PC-3 (cell line): ENCODE measurements at regions not wholly inside any gene's neighbourhood (a gene's known extent, or its start where the extent isn't known, plus 50 kb on each side); places are given as distances from the start of the nearest gene placed in this dataset.

ENCODE experiments used
- ATAC-seq: fragments of 200-7000 bp; cut with Tn5 transposase; 2 replicates; pipeline ENCODE4 v1.9.1; 2020; ENCODE audit warnings: mild to moderate bottlenecking, moderate library complexity
- BruUV-seq: library from RNA; stranded (reverse); fragments of 400-500 nt; replicated peaks from 2 replicates; lab custom pipeline; 2021; lab: Mats Ljungman, UMichigan
- CTCF ChIA-PET: fragments of 300-600 bp; sonication (Branson Sonifier 250); formaldehyde crosslinking; loops from one replicate; lab custom pipeline; 2022; ENCODE audit warnings: antibody characterized with exemption; lab: Charles Lee
- POLR2A ChIA-PET: fragments of 300-600 bp; sonication (Branson Sonifier 250); formaldehyde crosslinking; loops from one replicate; lab custom pipeline; 2022; ENCODE audit warnings: antibody characterized with exemption; ENCODE audit not compliant: unreplicated experiment; lab: Charles Lee
- DNase-seq: peaks from one replicate; pipeline ENCODE4 v3.0.0-alpha.2; 2015
- H2AFZ ChIP-seq: fragments of 300-600 bp; sonication (generic); 2 replicates; pipeline ENCODE4 v1.6.0; 2016; ENCODE audit warnings: antibody characterized with exemption, low read length
- H3F3A ChIP-seq: fragments of 300-600 bp; sonication (generic); one replicate; pipeline ENCODE4 v1.6.0; 2017; ENCODE audit warnings: antibody characterized with exemption, low read length, control low read depth, mild to moderate bottlenecking; ENCODE audit not compliant: unreplicated experiment
- H3K27ac ChIP-seq: fragments of 300-600 bp; sonication (generic); 2 replicates; pipeline ENCODE4 v1.5.1; 2016; ENCODE audit warnings: mild to moderate bottlenecking, low read length
- H3K27me3 ChIP-seq: fragments of 300-600 bp; sonication (generic); 2 replicates; pipeline ENCODE4 v1.6.1; 2016; ENCODE audit warnings: low read length, mixed read lengths
- H3K36me3 ChIP-seq: fragments of 300-600 bp; sonication (generic); 2 replicates; pipeline ENCODE4 v1.6.1; 2016; ENCODE audit warnings: low read depth, mixed run types, low read length, mixed read lengths
- H3K4me1 ChIP-seq: fragments of 300-600 bp; sonication (generic); 2 replicates; pipeline ENCODE4 v1.5.1; 2016; ENCODE audit warnings: low read length; ENCODE audit not compliant: insufficient read depth
- H3K4me2 ChIP-seq: fragments of 300-600 bp; sonication (generic); 2 replicates; pipeline ENCODE4 v1.6.0; 2016; ENCODE audit warnings: low read length
- H3K4me3 ChIP-seq: fragments of 300-600 bp; sonication (generic); 2 replicates; pipeline ENCODE4 v1.5.1; 2016; ENCODE audit warnings: mild to moderate bottlenecking, low read length, mixed read lengths
- H3K79me2 ChIP-seq: fragments of 300-600 bp; sonication (generic); 2 replicates; pipeline ENCODE4 v1.6.1; 2017; ENCODE audit warnings: low read length, mixed read lengths
- H3K9ac ChIP-seq: fragments of 300-600 bp; sonication (generic); 2 replicates; pipeline ENCODE4 v1.6.0; 2016; ENCODE audit warnings: mild to moderate bottlenecking, low read length
- H3K9me2 ChIP-seq: fragments of 300-600 bp; sonication (generic); replicated peaks from 2 replicates; pipeline ENCODE4 v1.6.1; 2016; ENCODE audit warnings: mixed run types, low read length, mixed read lengths
- H3K9me3 ChIP-seq: fragments of 300-600 bp; sonication (generic); 2 replicates; pipeline ENCODE4 v1.6.1; 2016; ENCODE audit warnings: low read length, mixed read lengths
- H4K20me1 ChIP-seq: fragments of 300-600 bp; sonication (generic); 2 replicates; pipeline ENCODE4 v1.6.1; 2016; ENCODE audit warnings: low read length, mixed read lengths
- CTCF ChIP-seq: fragments of 300-600 bp; sonication (generic); conservative IDR thresholded peaks from 2 replicates; pipeline ENCODE4 v1.5.1; 2017; ENCODE audit warnings: antibody characterized with exemption, low read depth, mild to moderate bottlenecking, low read length
- EZH2 ChIP-seq: fragments of 300-600 bp; sonication (generic); IDR thresholded peaks from one replicate; pipeline ENCODE4 v1.6.1; 2017; ENCODE audit warnings: antibody characterized with exemption, mild to moderate bottlenecking, low read length; ENCODE audit not compliant: unreplicated experiment
- EZH2phosphoT487 ChIP-seq: fragments of 300-600 bp; sonication (generic); IDR thresholded peaks from 2 replicates; pipeline ENCODE4 v1.6.1; 2018; ENCODE audit warnings: mild to moderate bottlenecking, antibody characterized with exemption, low read length, borderline replicate concordance
- intact Hi-C: fragments of 100-400 bp; cut with micrococcal nuclease; formaldehyde crosslinking; loops from 2 replicates; pipeline ENCODE4 v1.9.0; 2023

- Histone ChIP-seq H3K9me3 (no peaks in the 10 kb centered on the region), H3K9ac (no peak overlapping the region), H3K36me3 (no peaks in the 10 kb centered on the region), H3K27me3 (no peaks in the 10 kb centered on the region), H3K79me2 (no peaks in the 10 kb centered on the region), H3K27ac (no peak overlapping the region), H2AFZ (no peak overlapping the region), H3K4me2 (no peak overlapping the region), H3K4me1 (peaks cover 8% of the 10 kb centered on the region; the same call in 1 of the 2 replicates), H4K20me1 (no peaks in the 10 kb centered on the region), H3K9me2 (no peaks in the 10 kb centered on the region), H3K4me3 (no peak overlapping the region), H3F3A (no peaks in the 10 kb centered on the region)
- POLR2A ChIA-PET, result no interaction called here
- intact Hi-C loops, result no loop called here
- BruUV-seq, result no TSS peak
- CTCF ChIA-PET, result no interaction called here
- ATAC-seq, result no peak
- DNase-seq, result no peak
- TF ChIP-seq EZH2phosphoT487 (no peak), CTCF (no peak), EZH2 (no peak)
These were observed 219.8 kb upstream of the ATP2B1 start for GRCh38 chr12:89928467-89928866.

GRCh38 chr12:89927226-89927698 lies 218.6 kb upstream of the ATP2B1 start:
- no peak overlapping the region for H3K27ac ChIP-seq

More at GRCh38 chr12:89927226-89927698, 218.6 kb upstream of the ATP2B1 start:
- Histone ChIP-seq H2AFZ (no peak overlapping the region), H3K4me1 (peaks cover under 1% of the 10 kb centered on the region; the same call in 1 of the 2 replicates), H3K9ac (no peak overlapping the region), H4K20me1 (no peaks in the 10 kb centered on the region), H3K27me3 (no peaks in the 10 kb centered on the region), H3K36me3 (no peaks in the 10 kb centered on the region), H3K9me3 (no peaks in the 10 kb centered on the region), H3K4me3 (no peak overlapping the region), H3K4me2 (no peak overlapping the region), H3K79me2 (no peaks in the 10 kb centered on the region), H3F3A (no peaks in the 10 kb centered on the region), H3K9me2 (no peaks in the 10 kb centered on the region)
- TF ChIP-seq EZH2phosphoT487 (no peak), CTCF (no peak), EZH2 (no peak)
- ChIA-PET CTCF (no interaction called here), POLR2A (no interaction called here)
- no TSS peak for BruUV-seq
- ATAC-seq (no peak), DNase-seq (no peak)
- intact Hi-C loops, result no loop called here
